ENCODE measurements at regions not wholly inside any gene's neighbourhood (a gene's known extent, or its start where the extent isn't known, plus 50 kb on each side); places are given as distances from the start of the nearest gene placed in this dataset.
"Not testable (repeated sequence)": the region's sequence is repeated elsewhere in the genome, so short reads cannot be mapped to it uniquely, and the experiment has no call there.

GRCh38 chr4:79659308-79659870 is 251.4 kb upstream of the GK2 start:
- not testable (repeated sequence) for DNase-seq

GRCh38 chr4:79657379-79657778 is 249.4 kb upstream of the GK2 start:
- no peak for DNase-seq

- DNase-seq: no peak
Observed at GRCh38 chr4:79653871-79654270, 245.8 kb upstream of the GK2 start.

GRCh38 chr4:79652738-79653137 is 244.7 kb upstream of the GK2 start:
- DNase-seq: no peak

GRCh38 chr4:79652232-79652631 is 244.2 kb upstream of the GK2 start:
- DNase-seq: peak; percentile 50

GRCh38 chr4:79651456-79651855 is 243.4 kb upstream of the GK2 start:
- DNase-seq: no peak

GRCh38 chr4:79650794-79651431 is 242.9 kb upstream of the GK2 start:
- DNase-seq: no peak

- no peak for DNase-seq
Observed at GRCh38 chr4:79650217-79650616, 242.2 kb upstream of the GK2 start.

- no peak for DNase-seq
Observed at GRCh38 chr4:79645942-79646341, 237.9 kb upstream of the GK2 start.

- peak; percentile 19 for DNase-seq
Observed at GRCh38 chr4:79638735-79639134, 230.7 kb upstream of the GK2 start.

- DNase-seq: no peak
Observed at GRCh38 chr4:79636991-79637390, 229.0 kb upstream of the GK2 start.

GRCh38 chr4:79634111-79634510 is 226.1 kb upstream of the GK2 start:
- no peak for DNase-seq

GRCh38 chr4:79632114-79632513 is 224.1 kb upstream of the GK2 start:
- no peak for DNase-seq

- DNase-seq: no peak
Observed at GRCh38 chr4:79626611-79627010, 218.6 kb upstream of the GK2 start.

- no peak for DNase-seq
Observed at GRCh38 chr4:79626101-79626500, 218.1 kb upstream of the GK2 start.

- no peak for DNase-seq
Observed at GRCh38 chr4:79625361-79625760, 217.3 kb upstream of the GK2 start.

- DNase-seq: no peak
Observed at GRCh38 chr4:79623021-79623870, 215.2 kb upstream of the GK2 start.

- no peak for DNase-seq
Observed at GRCh38 chr4:79621061-79621460, 213.0 kb upstream of the GK2 start.

GRCh38 chr4:79620617-79621016 is 212.6 kb upstream of the GK2 start:
- DNase-seq: no peak

- DNase-seq: no peak
Observed at GRCh38 chr4:79613269-79613935, 205.4 kb upstream of the GK2 start.

- no peak for DNase-seq
Observed at GRCh38 chr4:79611026-79611425, 203.0 kb upstream of the GK2 start.

GRCh38 chr4:79609817-79610216 is 201.8 kb upstream of the GK2 start:
- DNase-seq: no peak

- DNase-seq: peak; percentile 3
Observed at GRCh38 chr4:79607979-79608378, 200.0 kb upstream of the GK2 start.

- no peak for DNase-seq
Observed at GRCh38 chr4:79604152-79604551, 196.1 kb upstream of the GK2 start.
